Adrenal gland (tissue), 5 donors: ENCODE measurements at regions not wholly inside any gene's neighbourhood (a gene's known extent, or its start where the extent isn't known, plus 50 kb on each side); places are given as distances from the start of the nearest gene placed in this dataset.
"Not testable (repeated sequence)": the region's sequence is repeated elsewhere in the genome, so short reads cannot be mapped to it uniquely, and the experiment has no call there.

Source experiments
- POLR2A ChIP-seq, 2 donors: fragments of 450-650 bp; IDR thresholded peaks; one replicate each; pipeline ENCODE4 v1.6.1; 2017; ENCODE audit warnings: antibody characterized with exemption in 2 of 2, mild to moderate bottlenecking in 2 of 2, moderate library complexity in 1 of 2
- TF ChIP-seq, protein P1 (sequence below), 6 experiments: fragments of 450-650 bp in 4 of 6; fragments of 200-600 bp in 2 of 6; sonication (generic) in 1 of 6; IDR thresholded peaks; 1 replicate in 5 of 6; 2 replicates in 1 of 6; pipeline versions ENCODE4 v1.5.1 to v1.8.0; 2016 to 2021; ENCODE audit warnings: antibody characterized with exemption in 6 of 6, mild to moderate bottlenecking in 2 of 6, moderate library complexity in 1 of 6
- donor health status: DM: no; HTN: no; CAD: no.

DNA sequence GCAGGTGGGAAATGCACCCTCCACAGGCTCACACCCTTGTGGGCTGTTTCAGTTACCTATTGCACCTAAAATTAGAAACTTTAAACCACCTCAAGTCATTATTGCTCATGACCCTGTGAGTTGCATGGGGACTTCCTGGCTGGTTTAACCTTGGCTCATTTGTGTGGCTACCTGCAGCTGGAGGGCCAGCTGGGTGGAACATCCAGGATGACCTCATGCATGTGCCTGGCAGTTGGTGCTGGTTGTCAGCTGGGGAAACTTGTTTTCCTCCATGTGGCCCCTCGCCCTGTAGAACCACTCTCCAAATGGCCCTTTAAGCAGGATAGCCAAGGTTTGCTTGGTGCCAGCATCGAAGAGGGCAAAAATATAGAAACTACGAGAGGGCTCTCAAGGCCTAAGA is 93.2 kb upstream of the FAM90A26 start:
- not testable (repeated sequence) for TF ChIP-seq POLR2A (IDR thresholded peaks at IDR 0.05)
- TF ChIP-seq, protein P1, sequence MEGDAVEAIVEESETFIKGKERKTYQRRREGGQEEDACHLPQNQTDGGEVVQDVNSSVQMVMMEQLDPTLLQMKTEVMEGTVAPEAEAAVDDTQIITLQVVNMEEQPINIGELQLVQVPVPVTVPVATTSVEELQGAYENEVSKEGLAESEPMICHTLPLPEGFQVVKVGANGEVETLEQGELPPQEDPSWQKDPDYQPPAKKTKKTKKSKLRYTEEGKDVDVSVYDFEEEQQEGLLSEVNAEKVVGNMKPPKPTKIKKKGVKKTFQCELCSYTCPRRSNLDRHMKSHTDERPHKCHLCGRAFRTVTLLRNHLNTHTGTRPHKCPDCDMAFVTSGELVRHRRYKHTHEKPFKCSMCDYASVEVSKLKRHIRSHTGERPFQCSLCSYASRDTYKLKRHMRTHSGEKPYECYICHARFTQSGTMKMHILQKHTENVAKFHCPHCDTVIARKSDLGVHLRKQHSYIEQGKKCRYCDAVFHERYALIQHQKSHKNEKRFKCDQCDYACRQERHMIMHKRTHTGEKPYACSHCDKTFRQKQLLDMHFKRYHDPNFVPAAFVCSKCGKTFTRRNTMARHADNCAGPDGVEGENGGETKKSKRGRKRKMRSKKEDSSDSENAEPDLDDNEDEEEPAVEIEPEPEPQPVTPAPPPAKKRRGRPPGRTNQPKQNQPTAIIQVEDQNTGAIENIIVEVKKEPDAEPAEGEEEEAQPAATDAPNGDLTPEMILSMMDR (IDR thresholded peaks at IDR 0.05) = not testable (repeated sequence)
